ENCODE measurements at regions not wholly inside any gene's neighbourhood (a gene's known extent, or its start where the extent isn't known, plus 50 kb on each side); places are given as distances from the start of the nearest gene placed in this dataset.

- TF ChIP-seq RFX5 (IDR thresholded peaks at IDR 0.05; ENCODE audit: low read depth, low read length) (no peak), POLR2A (IDR thresholded peaks at IDR 0.05; ENCODE audit: low read depth, low read length) (no peak), CTCF (conservative IDR thresholded peaks at IDR 0.05; ENCODE audit: low read depth, low read length) (no peak), ELK1 (IDR thresholded peaks at IDR 0.05; ENCODE audit: borderline replicate concordance, low read depth, low read length) (no peak), CEBPB (IDR thresholded peaks at IDR 0.05; ENCODE audit: low read depth, low read length) (no peak), RAD21 (IDR thresholded peaks at IDR 0.05; ENCODE audit: low read length) (no peak), BHLHE40 (IDR thresholded peaks at IDR 0.05; ENCODE audit: low read depth, low read length) (no peak), MAZ (IDR thresholded peaks at IDR 0.05; ENCODE audit: borderline replicate concordance, low read depth, low read length) (no peak), USF2 (IDR thresholded peaks at IDR 0.05; ENCODE audit: low read depth, low read length) (no peak), SMC3 (IDR thresholded peaks at IDR 0.05; ENCODE audit: low read depth, low read length) (no peak), MAFK (IDR thresholded peaks at IDR 0.05; ENCODE audit: low read depth, low read length) (no peak), MXI1 (IDR thresholded peaks at IDR 0.05; ENCODE audit: borderline replicate concordance, low read depth, low read length) (no peak), FOS (IDR thresholded peaks at IDR 0.05; ENCODE audit: low read depth, low read length) (no peak), NFE2L2 (IDR thresholded peaks at IDR 0.05; ENCODE audit: low read depth, low read length) (no peak)
Measured at GRCh38 chr14:29271669-29272068, 505.1 kb downstream of the FOXG1 start.

Measured in IMR-90 (cell line).